Activated CD8-positive, alpha-beta memory T cell treated with anti-CD3 and anti-CD28 coated beads for 1 hour (primary cell): ENCODE measurements at regions not wholly inside any gene's neighbourhood (a gene's known extent, or its start where the extent isn't known, plus 50 kb on each side); places are given as distances from the start of the nearest gene placed in this dataset.
"Not testable (repeated sequence)": the region's sequence is repeated elsewhere in the genome, so short reads cannot be mapped to it uniquely, and the experiment has no call there.

Experiments used
- DNase-seq, 2 donors: peaks; one replicate each; pipeline ENCODE4 v3.0.0-alpha.2; 2020; ENCODE audit warnings: low read depth in 1 of 2; ENCODE audit errors: extremely low read depth in 1 of 2

GRCh38 chr1:182166750-182167149, 105.2 kb upstream of the ZNF648 start:
- DNase-seq, result no peak

GRCh38 chr1:182166321-182166720, 104.8 kb upstream of the ZNF648 start:
- no peak for DNase-seq

GRCh38 chr1:182164273-182164672, 102.8 kb upstream of the ZNF648 start:
- DNase-seq, result no peak

- DNase-seq, result no peak
Measured at GRCh38 chr1:182163821-182164223, 102.3 kb upstream of the ZNF648 start.

- no peak for DNase-seq
Measured at GRCh38 chr1:182159443-182159842, 97.9 kb upstream of the ZNF648 start.

- no peak for DNase-seq
Measured at GRCh38 chr1:182157187-182157586, 95.7 kb upstream of the ZNF648 start.

- not testable (repeated sequence) for DNase-seq
Measured at GRCh38 chr1:182154425-182154824, 92.9 kb upstream of the ZNF648 start.

GRCh38 chr1:182149411-182149965, 88.0 kb upstream of the ZNF648 start:
- no peak for DNase-seq

GRCh38 chr1:182147951-182148350, 86.4 kb upstream of the ZNF648 start:
- no peak for DNase-seq

GRCh38 chr1:182147136-182147820, 85.8 kb upstream of the ZNF648 start:
- DNase-seq, result no peak

- no peak for DNase-seq
Measured at GRCh38 chr1:182146286-182146685, 84.8 kb upstream of the ZNF648 start.

- no peak for DNase-seq
Measured at GRCh38 chr1:182145441-182145840, 83.9 kb upstream of the ZNF648 start.

- DNase-seq, result no peak
Measured at GRCh38 chr1:182144646-182145030, 83.1 kb upstream of the ZNF648 start.

- no peak for DNase-seq
Measured at GRCh38 chr1:182143825-182144645, 82.5 kb upstream of the ZNF648 start.

GRCh38 chr1:182143154-182143657, 81.7 kb upstream of the ZNF648 start:
- DNase-seq, result peak; percentile 72 to 88

GRCh38 chr1:182142621-182143020, 81.1 kb upstream of the ZNF648 start:
- no peak for DNase-seq

- DNase-seq, result no peak
Measured at GRCh38 chr1:182141040-182141439, 79.5 kb upstream of the ZNF648 start.

- no peak for DNase-seq
Measured at GRCh38 chr1:182139496-182139895, 78.0 kb upstream of the ZNF648 start.

GRCh38 chr1:182137546-182137945, 76.0 kb upstream of the ZNF648 start:
- no peak for DNase-seq

GRCh38 chr1:182135946-182136345, 74.4 kb upstream of the ZNF648 start:
- DNase-seq, result no peak

- DNase-seq, result no peak
Measured at GRCh38 chr1:182134257-182134656, 72.7 kb upstream of the ZNF648 start.

GRCh38 chr1:182133181-182133580, 71.7 kb upstream of the ZNF648 start:
- DNase-seq, result no peak
